Transverse colon (tissue), 4 donors: ENCODE measurements at regions not wholly inside any gene's neighbourhood (a gene's known extent, or its start where the extent isn't known, plus 50 kb on each side); places are given as distances from the start of the nearest gene placed in this dataset.

Source experiments
- CTCF ChIP-seq, 5 experiments: fragments of 200-600 bp in 3 of 5; fragments of 450-650 bp in 2 of 5; sonication (generic) in 3 of 5; IDR thresholded peaks; 1 replicate in 2 of 5; 2 replicates in 3 of 5; pipeline ENCODE4 v1.5.1; 2016 to 2017; ENCODE audit warnings: antibody characterized with exemption in 5 of 5, inconsistent platforms in 3 of 5, mild to moderate bottlenecking in 2 of 5, moderate library complexity in 1 of 5
- EP300 ChIP-seq: sonication (generic); formaldehyde crosslinking; IDR thresholded peaks from one replicate; pipeline ENCODE4 v1.6.1; 2017; ENCODE audit warnings: antibody characterized with exemption, low read depth
- POLR2A ChIP-seq: fragments of 450-650 bp; IDR thresholded peaks from one replicate; pipeline ENCODE4 v1.6.1; 2016; ENCODE audit warnings: antibody characterized with exemption, mild to moderate bottlenecking, moderate library complexity
- POLR2AphosphoS5 ChIP-seq, 3 donors: sonication (generic); formaldehyde crosslinking; IDR thresholded peaks; one replicate each; pipeline ENCODE4 v1.6.1; 2016; ENCODE audit warnings: antibody characterized with exemption in 3 of 3

GRCh38 chr4:108359130-108359985 is 190.6 kb upstream of the LEF1 start:
- TF ChIP-seq POLR2A (no peak), CTCF (IDR thresholded peaks at IDR 0.05) (no peak), POLR2AphosphoS5 (IDR thresholded peaks at IDR 0.05) (no peak), EP300 (no peak)
